Left ventricle myocardium inferior (tissue), 1 donor: ENCODE measurements at regions not wholly inside any gene's neighbourhood (a gene's known extent, or its start where the extent isn't known, plus 50 kb on each side); places are given as distances from the start of the nearest gene placed in this dataset.

Experiments
- DNase-seq: peaks from one replicate; pipeline ENCODE4 v3.0.0-alpha.2; 2020
- H3K27ac ChIP-seq: fragments of 200-600 bp; replicated peaks from 2 replicates; pipeline ENCODE4 v1.8.0; 2021
- H3K27me3 ChIP-seq: fragments of 200-600 bp; 2 replicates; pipeline ENCODE4 v1.8.0; 2021; ENCODE audit warnings: low read depth
- H3K36me3 ChIP-seq: fragments of 200-600 bp; 2 replicates; pipeline ENCODE4 v1.8.0; 2021
- H3K4me1 ChIP-seq: fragments of 200-600 bp; 2 replicates; pipeline ENCODE4 v1.8.0; 2021
- H3K4me3 ChIP-seq: fragments of 200-600 bp; 2 replicates; pipeline ENCODE4 v1.8.0; 2021; ENCODE audit warnings: mild to moderate bottlenecking, moderate library complexity
- H3K9me3 ChIP-seq: fragments of 200-600 bp; replicated peaks from 2 replicates; pipeline ENCODE4 v1.8.0; 2021
- CTCF ChIP-seq: fragments of 200-600 bp; IDR thresholded peaks from 2 replicates; pipeline ENCODE4 v1.8.0; 2021; ENCODE audit warnings: antibody characterized with exemption, mild to moderate bottlenecking, borderline replicate concordance
- intact Hi-C: fragments of 100-400 bp; cut with micrococcal nuclease; formaldehyde crosslinking; loops from one replicate; pipeline ENCODE4 v1.11.0; 2022
- donor health status: DM: no; HTN: yes; CAD: no; lungs with severe emphysema.

GRCh38 chr6:43968110-43968965 lies 158.9 kb downstream of the MRPL14 start:
- no peak overlapping the region for H3K27ac ChIP-seq
- no peaks in the 10 kb centered on the region for H3K36me3 ChIP-seq
- peaks cover 30% of the 10 kb centered on the region for H3K4me1 ChIP-seq
- H3K9me3 ChIP-seq: no peaks in the 10 kb centered on the region
- no peak for TF ChIP-seq CTCF
- H3K4me3 ChIP-seq: no peak overlapping the region
- intact Hi-C loops: no loop called here
- no peaks in the 10 kb centered on the region for H3K27me3 ChIP-seq
- DNase-seq: no peak

- no peak for DNase-seq
These were observed 159.5 kb downstream of the MRPL14 start for GRCh38 chr6:43967719-43968091.

GRCh38 chr6:43966853-43967718 lies 160.2 kb downstream of the MRPL14 start:
- intact Hi-C loops: no loop called here
- no peak overlapping the region for H3K27ac ChIP-seq
- TF ChIP-seq CTCF: no peak
- H3K4me3 ChIP-seq: no peak overlapping the region
- no peaks in the 10 kb centered on the region for H3K9me3 ChIP-seq
- H3K4me1 ChIP-seq: peaks cover 18% of the 10 kb centered on the region
- no peaks in the 10 kb centered on the region for H3K27me3 ChIP-seq
- no peak for DNase-seq
- H3K36me3 ChIP-seq: no peaks in the 10 kb centered on the region

More at GRCh38 chr6:43967719-43968091, 159.5 kb downstream of the MRPL14 start:
- no peak for TF ChIP-seq CTCF
- H3K36me3 ChIP-seq: no peaks in the 10 kb centered on the region
- no peaks in the 10 kb centered on the region for H3K27me3 ChIP-seq
- intact Hi-C loops: no loop called here
- peaks cover 24% of the 10 kb centered on the region for H3K4me1 ChIP-seq
- H3K9me3 ChIP-seq: no peaks in the 10 kb centered on the region
- no peak overlapping the region for H3K27ac ChIP-seq
- no peak overlapping the region for H3K4me3 ChIP-seq

- H3K36me3 ChIP-seq: no peaks in the 10 kb centered on the region
These were observed 160.9 kb downstream of the MRPL14 start for GRCh38 chr6:43966374-43966658.

More at GRCh38 chr6:43966374-43966658, 160.9 kb downstream of the MRPL14 start:
- Histone ChIP-seq H3K9me3 (no peaks in the 10 kb centered on the region), H3K27ac (no peak overlapping the region), H3K4me1 (peaks cover 11% of the 10 kb centered on the region), H3K4me3 (no peak overlapping the region), H3K27me3 (no peaks in the 10 kb centered on the region)
- no peak for TF ChIP-seq CTCF
- intact Hi-C loops: no loop called here
- DNase-seq: no peak
